ENCODE measurements at regions not wholly inside any gene's neighbourhood (a gene's known extent, or its start where the extent isn't known, plus 50 kb on each side); places are given as distances from the start of the nearest gene placed in this dataset.

GRCh38 chr10:110446277-110446676 lies 51.4 kb upstream of the DUSP5 start:
- intact Hi-C loops (cut with micrococcal nuclease) = no loop called here
- POLR2A ChIA-PET = no interaction called here

GRCh38 chr10:110446954-110447608 lies 50.6 kb upstream of the DUSP5 start:
- ChIA-PET POLR2A (no interaction called here), CTCF (interaction anchor here (3.4 kb wide), 1 partner anchor 99 kb away, joined by 9 read pairs; no protein-coding TSS in a partner anchor)
- intact Hi-C loops (cut with micrococcal nuclease) = no loop called here
- DNase-seq (no peak), ATAC-seq (no peak)
- Mint-ChIP-seq H3K4me1 (ENCODE audit: low read depth) (peaks cover 2% of the 10 kb centered on the region), H3K27me3 (peaks cover 1% of the 10 kb centered on the region), H3K27ac (no peak overlapping the region), H3K4me3 (no peak overlapping the region), H3K36me3 (ENCODE audit: low read depth) (no peaks in the 10 kb centered on the region), H3K9me3 (no peaks in the 10 kb centered on the region)
- no peak for TF ChIP-seq CTCF (IDR thresholded peaks at IDR 0.05)

More at GRCh38 chr10:110446277-110446676, 51.4 kb upstream of the DUSP5 start:
- no peak for ATAC-seq
- Mint-ChIP-seq H3K9me3 (no peaks in the 10 kb centered on the region), H3K27ac (no peak overlapping the region), H3K4me3 (no peak overlapping the region), H3K36me3 (ENCODE audit: low read depth) (no peaks in the 10 kb centered on the region), H3K4me1 (ENCODE audit: low read depth) (peaks cover 9% of the 10 kb centered on the region), H3K27me3 (peaks cover 1% of the 10 kb centered on the region)
- CTCF ChIA-PET = interaction anchor here (3.4 kb wide), 1 partner anchor 100 kb away, joined by 9 read pairs; no protein-coding TSS in a partner anchor
- DNase-seq = no peak
- TF ChIP-seq CTCF (IDR thresholded peaks at IDR 0.05) = no peak

- Mint-ChIP-seq H3K4me1 (ENCODE audit: low read depth) (no peaks in the 10 kb centered on the region), H3K27ac (no peak overlapping the region), H3K27me3 (peaks cover 1% of the 10 kb centered on the region), H3K4me3 (no peak overlapping the region), H3K36me3 (ENCODE audit: low read depth) (no peaks in the 10 kb centered on the region), H3K9me3 (no peaks in the 10 kb centered on the region)
- no peak for TF ChIP-seq CTCF (IDR thresholded peaks at IDR 0.05)
- intact Hi-C loops (cut with micrococcal nuclease) = no loop called here
- ChIA-PET CTCF (interaction anchor here (1.1 to 3.4 kb wide), 3 partner anchors 21 to 98 kb away, joined by 3 to 9 read pairs (median 3); no protein-coding TSS in a partner anchor), POLR2A (interaction anchor here (0.6 to 0.9 kb wide), 2 partner anchors 8 to 56 kb away, joined by 3 to 4 read pairs; no protein-coding TSS in a partner anchor)
- DNase-seq (no peak), ATAC-seq (no peak)
Observed at GRCh38 chr10:110447886-110448285, 49.8 kb upstream of the DUSP5 start.

Measured in activated CD8-positive, alpha-beta T cell treated with anti-CD3 and anti-CD28 coated beads for 36 hours (primary cell).